WTC11 (cell line): ENCODE measurements at regions not wholly inside any gene's neighbourhood (a gene's known extent, or its start where the extent isn't known, plus 50 kb on each side); places are given as distances from the start of the nearest gene placed in this dataset.

Source experiments
- ATAC-seq: fragments of 200-7000 bp; cut with Tn5 transposase; 2 replicates; pipeline ENCODE4 v1.10.0; 2021; ENCODE audit warnings: mild to moderate bottlenecking, moderate library complexity
- CTCF ChIA-PET: fragments of 300-600 bp; sonication (Branson Sonifier 250); formaldehyde crosslinking; loops from one replicate; lab custom pipeline; 2021; ENCODE audit warnings: antibody characterized with exemption; lab: Charles Lee
- POLR2A ChIA-PET: fragments of 350-600 bp; sonication (Branson Sonifier 250); formaldehyde crosslinking; loops from one replicate; lab custom pipeline; 2021; ENCODE audit warnings: antibody characterized with exemption; lab: Charles Lee
- DNase-seq: peaks from one replicate; pipeline ENCODE4 v3.0.0; 2021; ENCODE audit warnings: low spot score
- H3K27ac Mint-ChIP-seq: 2 replicates; pipeline ENCODE4 v1.8.0; 2021; ENCODE audit warnings: mixed read lengths
- H3K27me3 Mint-ChIP-seq: 2 replicates; pipeline ENCODE4 v1.8.0; 2021; ENCODE audit warnings: low read depth, mild to moderate bottlenecking, moderate library complexity, mixed read lengths
- H3K36me3 Mint-ChIP-seq: 2 replicates; pipeline ENCODE4 v1.8.0; 2021; ENCODE audit warnings: mixed read lengths
- H3K4me1 Mint-ChIP-seq: 2 replicates; pipeline ENCODE4 v1.8.0; 2022; ENCODE audit warnings: mixed read lengths
- H3K4me3 Mint-ChIP-seq: 2 replicates; pipeline ENCODE4 v1.8.0; 2021; ENCODE audit warnings: mild to moderate bottlenecking, moderate library complexity, mixed read lengths
- H3K9me3 Mint-ChIP-seq: 2 replicates; pipeline ENCODE4 v1.8.0; 2021; ENCODE audit warnings: mixed read lengths
- ATF1 ChIP-seq: sonication (generic); formaldehyde crosslinking; IDR thresholded peaks from 2 replicates; pipeline ENCODE4 v1.8.1; 2023; ENCODE audit warnings: mild to moderate bottlenecking, moderate library complexity, missing genetic modification reagents
- E2F1 ChIP-seq: sonication (generic); formaldehyde crosslinking; IDR thresholded peaks from 2 replicates; pipeline ENCODE4 v1.8.0; 2022; ENCODE audit warnings: mild to moderate bottlenecking, missing genetic modification reagents
- ESRRA ChIP-seq: sonication (generic); formaldehyde crosslinking; IDR thresholded peaks from 2 replicates; pipeline ENCODE4 v1.8.1; 2022; ENCODE audit warnings: mild to moderate bottlenecking, missing genetic modification reagents, borderline replicate concordance
- HMGXB4 ChIP-seq: sonication (generic); formaldehyde crosslinking; IDR thresholded peaks from 2 replicates; pipeline ENCODE4 v1.8.1; 2023; ENCODE audit warnings: mild to moderate bottlenecking, moderate library complexity, missing genetic modification reagents
- IRF1 ChIP-seq: sonication (generic); formaldehyde crosslinking; IDR thresholded peaks from 2 replicates; pipeline ENCODE4 v1.8.0; 2023; ENCODE audit warnings: missing genetic modification reagents
- JUN ChIP-seq: sonication (generic); formaldehyde crosslinking; IDR thresholded peaks from 2 replicates; pipeline ENCODE4 v1.8.0; 2023; ENCODE audit warnings: mild to moderate bottlenecking, missing genetic modification reagents
- MXD4 ChIP-seq: fragments of 250-450 bp; sonication (Bioruptor Pico); IDR thresholded peaks from 2 replicates; pipeline ENCODE4 v1.8.0; 2021; ENCODE audit warnings: mild to moderate bottlenecking, moderate library complexity, borderline replicate concordance
- RELA ChIP-seq: sonication (generic); formaldehyde crosslinking; IDR thresholded peaks from 2 replicates; pipeline ENCODE4 v1.8.1; 2022; ENCODE audit warnings: missing genetic modification reagents, mild to moderate bottlenecking, borderline replicate concordance
- TEAD1 ChIP-seq: sonication (generic); formaldehyde crosslinking; IDR thresholded peaks from 2 replicates; pipeline ENCODE4 v1.8.0; 2022; ENCODE audit warnings: mild to moderate bottlenecking, missing genetic modification reagents
- ZBTB21 ChIP-seq: sonication (generic); formaldehyde crosslinking; IDR thresholded peaks from 2 replicates; pipeline ENCODE4 v1.8.1; 2023; ENCODE audit warnings: mild to moderate bottlenecking, missing genetic modification reagents, borderline replicate concordance
- ZBTB43 ChIP-seq: sonication (generic); formaldehyde crosslinking; IDR thresholded peaks from 2 replicates; pipeline ENCODE4 v1.8.1; 2023; ENCODE audit warnings: mild to moderate bottlenecking, missing genetic modification reagents
- ZNF232 ChIP-seq: sonication (generic); formaldehyde crosslinking; IDR thresholded peaks from 2 replicates; pipeline ENCODE4 v1.8.0; 2022; ENCODE audit warnings: mild to moderate bottlenecking, missing genetic modification reagents
- ZNF263 ChIP-seq: sonication (generic); formaldehyde crosslinking; IDR thresholded peaks from 2 replicates; pipeline ENCODE4 v1.8.1; 2022; ENCODE audit warnings: low read depth, mild to moderate bottlenecking, moderate library complexity, missing genetic modification reagents
- ZNF281 ChIP-seq: sonication (generic); formaldehyde crosslinking; IDR thresholded peaks from 2 replicates; pipeline ENCODE4 v1.8.0; 2023; ENCODE audit warnings: mild to moderate bottlenecking, missing genetic modification reagents
- ZNF396 ChIP-seq: fragments of 250-450 bp; sonication (Bioruptor Pico); IDR thresholded peaks from 2 replicates; pipeline ENCODE4 v1.8.0; 2021; ENCODE audit warnings: mild to moderate bottlenecking, moderate library complexity, borderline replicate concordance
- ZNF416 ChIP-seq: fragments of 250-450 bp; sonication (Bioruptor Pico); IDR thresholded peaks from 2 replicates; pipeline ENCODE4 v1.9.0; 2021; ENCODE audit warnings: mild to moderate bottlenecking, inconsistent platforms
- ZNF512 ChIP-seq: sonication (generic); formaldehyde crosslinking; IDR thresholded peaks from 2 replicates; pipeline ENCODE4 v1.8.1; 2022; ENCODE audit warnings: missing genetic modification reagents, borderline replicate concordance

- no peaks in the 10 kb centered on the region for H3K27me3 Mint-ChIP-seq
- POLR2A ChIA-PET: interaction anchor here (0.6 kb wide), 1 partner anchor 208 kb away, joined by 3 read pairs; no protein-coding TSS in a partner anchor
- CTCF ChIA-PET: no interaction called here
- H3K27ac Mint-ChIP-seq: no peak overlapping the region
- ATAC-seq: no peak
- H3K4me1 Mint-ChIP-seq: peaks cover 13% of the 10 kb centered on the region
- DNase-seq: no peak
- TF ChIP-seq JUN: no peak
- TF ChIP-seq HMGXB4 (CRISPR knock-in tag): no peak
- no peak for TF ChIP-seq E2F1 (CRISPR knock-in tag)
- no peak for TF ChIP-seq ZNF396
- TF ChIP-seq RELA (CRISPR knock-in tag): no peak
- no peak for TF ChIP-seq IRF1 (CRISPR knock-in tag)
- TF ChIP-seq, all 79 proteins: peak for 0
- Mint-ChIP-seq H3K4me3 (no peak overlapping the region), H3K36me3 (no peaks in the 10 kb centered on the region), H3K9me3 (no peaks in the 10 kb centered on the region)
Observed at GRCh38 chr2:8488001-8488738, 193.7 kb upstream of the ID2 start.

- Mint-ChIP-seq H3K9me3 (no peaks in the 10 kb centered on the region), H3K4me1 (peaks cover 19% of the 10 kb centered on the region), H3K27me3 (no peaks in the 10 kb centered on the region), H3K27ac (no peak overlapping the region), H3K4me3 (no peak overlapping the region), H3K36me3 (no peaks in the 10 kb centered on the region)
- TF ChIP-seq ZNF232 (no peak), ESRRA (CRISPR knock-in tag) (no peak), ZNF281 (CRISPR knock-in tag) (no peak), MXD4 (CRISPR knock-in tag) (no peak), ZNF263 (CRISPR knock-in tag) (no peak), TEAD1 (no peak), ZNF416 (no peak), ATF1 (CRISPR knock-in tag) (no peak), ZNF512 (CRISPR knock-in tag) (no peak), ZBTB43 (CRISPR knock-in tag) (no peak), ZBTB21 (CRISPR knock-in tag) (no peak)
- CTCF ChIA-PET: interaction anchor here (1.0 kb wide), 1 partner anchor 15 kb away, joined by 3 read pairs; no protein-coding TSS in a partner anchor
- POLR2A ChIA-PET: no interaction called here
- DNase-seq (no peak), ATAC-seq (no peak)
Observed at GRCh38 chr2:8489221-8489620, 192.6 kb upstream of the ID2 start.
